Keratinocyte (primary cell): ENCODE measurements at regions not wholly inside any gene's neighbourhood (a gene's known extent, or its start where the extent isn't known, plus 50 kb on each side); places are given as distances from the start of the nearest gene placed in this dataset.

ENCODE experiments used
- DNase-seq: peaks from one replicate; pipeline ENCODE4 v3.0.0-alpha.2; 2011; ENCODE audit warnings: low read depth, missing footprints, low spot score
- FAIRE-seq: peaks from 2 replicates; lab custom pipeline; 2011; peaks lifted over from hg19 to GRCh38; lab: Jason Lieb, UNC
- H2AFZ ChIP-seq: 2 replicates; pipeline ENCODE4 v1.6.0; 2012; ENCODE audit warnings: low read length, control low read depth, inconsistent platforms; ENCODE audit not compliant: control insufficient read depth
- H3K27ac ChIP-seq: 2 replicates; pipeline ENCODE4 v1.5.1; 2011; ENCODE audit warnings: low read length; ENCODE audit not compliant: control insufficient read depth, insufficient read depth
- H3K27me3 ChIP-seq: 3 replicates; pipeline ENCODE4 v1.6.0; 2011; ENCODE audit warnings: low read length; ENCODE audit not compliant: control insufficient read depth, insufficient read depth; ENCODE audit errors: extremely low read depth
- H3K36me3 ChIP-seq, 2 experiments: 2 replicates in 1 of 2; 3 replicates in 1 of 2; pipeline ENCODE4 v1.5.1; 2011; ENCODE audit warnings: low read length in 2 of 2, mild to moderate bottlenecking in 1 of 2; ENCODE audit not compliant: control insufficient read depth in 2 of 2, insufficient read depth in 2 of 2; ENCODE audit errors: extremely low read depth in 1 of 2
- H3K4me1 ChIP-seq: 3 replicates; pipeline ENCODE4 v1.5.1; 2011; ENCODE audit warnings: low read length; ENCODE audit not compliant: control insufficient read depth, insufficient read depth; ENCODE audit errors: extremely low read depth
- H3K4me2 ChIP-seq: 3 replicates; pipeline ENCODE4 v1.6.0; 2011; ENCODE audit warnings: low read depth, low read length; ENCODE audit not compliant: control insufficient read depth, insufficient read depth; ENCODE audit errors: extremely low read depth
- H3K4me3 ChIP-seq, 3 experiments: fragments of 200-600 bp in 1 of 3; sonication (generic) in 1 of 3; 2 replicates in 2 of 3; 3 replicates in 1 of 3; pipeline ENCODE4 v1.5.1; 2011 to 2016; ENCODE audit warnings: low read length in 3 of 3, mild to moderate bottlenecking in 3 of 3, control low read depth in 2 of 3, inconsistent platforms in 1 of 3, low read depth in 1 of 3, mixed read lengths in 1 of 3, mixed run types in 1 of 3, moderate library complexity in 1 of 3; ENCODE audit not compliant: control insufficient read depth in 2 of 3, insufficient read depth in 2 of 3; ENCODE audit errors: extremely low read depth in 1 of 3
- H3K79me2 ChIP-seq: 2 replicates; pipeline ENCODE4 v1.6.0; 2012; ENCODE audit warnings: low read length; ENCODE audit not compliant: control insufficient read depth, insufficient read depth
- H3K9ac ChIP-seq: 3 replicates; pipeline ENCODE4 v1.6.0; 2011; ENCODE audit warnings: low read length; ENCODE audit not compliant: control insufficient read depth, insufficient read depth; ENCODE audit errors: extremely low read depth
- H3K9me1 ChIP-seq: 3 replicates; pipeline ENCODE4 v1.6.0; 2011; ENCODE audit warnings: low read length; ENCODE audit not compliant: control insufficient read depth, insufficient read depth; ENCODE audit errors: extremely low read depth
- H3K9me3 ChIP-seq: 2 replicates; pipeline ENCODE4 v1.5.1; 2012; ENCODE audit warnings: low read depth, low read length; ENCODE audit not compliant: control insufficient read depth
- H4K20me1 ChIP-seq: 3 replicates; pipeline ENCODE4 v1.6.0; 2011; ENCODE audit warnings: low read length; ENCODE audit not compliant: control insufficient read depth, insufficient read depth; ENCODE audit errors: extremely low read depth
- CTCF ChIP-seq, 3 experiments: IDR thresholded peaks in 1 of 3; conservative IDR thresholded peaks in 1 of 3; optimal IDR thresholded peaks in 1 of 3; 2 replicates in 2 of 3; 3 replicates in 1 of 3; pipeline versions ENCODE3 to v1.5.1; 2011; ENCODE audit warnings: low read length in 3 of 3, mild to moderate bottlenecking in 3 of 3, moderate library complexity in 2 of 3, control low read depth in 1 of 3, inconsistent platforms in 1 of 3; ENCODE audit not compliant: insufficient read depth in 2 of 3; ENCODE audit errors: extremely low read depth in 1 of 3
- EZH2 ChIP-seq: IDR thresholded peaks from one replicate; pipeline ENCODE4 v1.6.1; 2012; ENCODE audit warnings: inconsistent platforms, mild to moderate bottlenecking, low read length, moderate library complexity
- dilution Hi-C: fragments of 300-500 bp; cut with MboI; formaldehyde crosslinking; loops from one replicate; pipeline ENCODE4 v1.7.0; 2020; ENCODE audit warnings: low sequenced_read_pairs; ENCODE audit not compliant: extremely low pct_ligation_motif_present

- Histone ChIP-seq H3K9ac (no peak overlapping the region), H3K36me3 (no peaks in the 10 kb centered on the region), H3K9me3 (peaks cover 6% of the 10 kb centered on the region), H2AFZ (no peak overlapping the region), H4K20me1 (no peaks in the 10 kb centered on the region), H3K27me3 (no peaks in the 10 kb centered on the region), H3K4me3 (no peak overlapping the region), H3K79me2 (no peaks in the 10 kb centered on the region), H3K4me1 (no peaks in the 10 kb centered on the region), H3K9me1 (no peaks in the 10 kb centered on the region), H3K4me2 (no peak overlapping the region), H3K27ac (no peak overlapping the region)
- DNase-seq = no peak
- dilution Hi-C loops = no loop called here
- no peak for TF ChIP-seq CTCF (optimal IDR thresholded peaks at IDR 0.05 in 1 of 3, IDR thresholded peaks at IDR 0.05 in 1 of 3, conservative IDR thresholded peaks at IDR 0.05 in 1 of 3; ENCODE audit: extremely low read depth in 1 of 3, insufficient read depth in 2 of 3, low read length in 3 of 3)
- no peak for TF ChIP-seq EZH2
- FAIRE-seq = no peak
Observed at GRCh38 chr11:135036488-135037297, 624.7 kb upstream of the B3GAT1 start.

- Histone ChIP-seq H3K79me2 (no peaks in the 10 kb centered on the region), H3K4me2 (no peak overlapping the region), H3K4me3 (no peak overlapping the region), H3K9me3 (peaks cover 6% of the 10 kb centered on the region), H3K9me1 (no peaks in the 10 kb centered on the region), H3K9ac (no peak overlapping the region), H3K27ac (no peak overlapping the region), H4K20me1 (no peaks in the 10 kb centered on the region), H2AFZ (no peak overlapping the region), H3K27me3 (no peaks in the 10 kb centered on the region), H3K4me1 (no peaks in the 10 kb centered on the region), H3K36me3 (no peaks in the 10 kb centered on the region)
- dilution Hi-C loops = no loop called here
- no peak for FAIRE-seq
- no peak for DNase-seq
- TF ChIP-seq CTCF (optimal IDR thresholded peaks at IDR 0.05 in 1 of 3, IDR thresholded peaks at IDR 0.05 in 1 of 3, conservative IDR thresholded peaks at IDR 0.05 in 1 of 3; ENCODE audit: extremely low read depth in 1 of 3, insufficient read depth in 2 of 3, low read length in 3 of 3) (no peak), EZH2 (no peak)
Observed at GRCh38 chr11:135035282-135035681, 623.2 kb upstream of the B3GAT1 start.
